ENCODE measurements at regions not wholly inside any gene's neighbourhood (a gene's known extent, or its start where the extent isn't known, plus 50 kb on each side); places are given as distances from the start of the nearest gene placed in this dataset.
"Not testable (repeated sequence)": the region's sequence is repeated elsewhere in the genome, so short reads cannot be mapped to it uniquely, and the experiment has no call there.

DNA sequence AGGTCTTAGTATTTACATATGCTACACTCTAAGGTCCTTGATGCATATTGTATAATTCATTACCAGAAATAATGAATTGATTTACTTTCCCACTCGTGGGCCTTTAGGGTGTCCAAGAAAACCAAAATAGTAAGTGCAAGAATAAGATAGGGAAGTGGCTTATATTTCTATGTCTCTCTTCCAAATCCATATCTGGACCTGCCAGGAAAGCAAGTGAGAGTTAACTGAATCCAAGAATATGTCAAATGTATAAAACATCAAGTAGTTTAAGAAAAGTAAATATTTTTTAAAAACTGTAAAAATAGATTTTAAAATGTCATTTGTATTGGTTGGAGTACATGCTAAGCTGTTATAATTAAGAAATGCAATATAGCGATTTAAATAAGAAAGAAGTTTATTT, 1072.1 kb downstream of the OTOL1 start:
- H3K4me3 ChIP-seq (ENCODE audit: low read depth, low read length) = no peak overlapping the region
- TF ChIP-seq, protein P1, sequence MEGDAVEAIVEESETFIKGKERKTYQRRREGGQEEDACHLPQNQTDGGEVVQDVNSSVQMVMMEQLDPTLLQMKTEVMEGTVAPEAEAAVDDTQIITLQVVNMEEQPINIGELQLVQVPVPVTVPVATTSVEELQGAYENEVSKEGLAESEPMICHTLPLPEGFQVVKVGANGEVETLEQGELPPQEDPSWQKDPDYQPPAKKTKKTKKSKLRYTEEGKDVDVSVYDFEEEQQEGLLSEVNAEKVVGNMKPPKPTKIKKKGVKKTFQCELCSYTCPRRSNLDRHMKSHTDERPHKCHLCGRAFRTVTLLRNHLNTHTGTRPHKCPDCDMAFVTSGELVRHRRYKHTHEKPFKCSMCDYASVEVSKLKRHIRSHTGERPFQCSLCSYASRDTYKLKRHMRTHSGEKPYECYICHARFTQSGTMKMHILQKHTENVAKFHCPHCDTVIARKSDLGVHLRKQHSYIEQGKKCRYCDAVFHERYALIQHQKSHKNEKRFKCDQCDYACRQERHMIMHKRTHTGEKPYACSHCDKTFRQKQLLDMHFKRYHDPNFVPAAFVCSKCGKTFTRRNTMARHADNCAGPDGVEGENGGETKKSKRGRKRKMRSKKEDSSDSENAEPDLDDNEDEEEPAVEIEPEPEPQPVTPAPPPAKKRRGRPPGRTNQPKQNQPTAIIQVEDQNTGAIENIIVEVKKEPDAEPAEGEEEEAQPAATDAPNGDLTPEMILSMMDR (IDR thresholded peaks at IDR 0.05; ENCODE audit: insufficient read depth, low read depth, low read length) = no peak
- DNase-seq (ENCODE audit: low read depth) = no peak

- TF ChIP-seq, protein P1 (IDR thresholded peaks at IDR 0.05; ENCODE audit: insufficient read depth, low read depth, low read length) = no peak
Observed at GRCh38 chr3:162569314-162569713, 1072.7 kb downstream of the OTOL1 start.

DNA sequence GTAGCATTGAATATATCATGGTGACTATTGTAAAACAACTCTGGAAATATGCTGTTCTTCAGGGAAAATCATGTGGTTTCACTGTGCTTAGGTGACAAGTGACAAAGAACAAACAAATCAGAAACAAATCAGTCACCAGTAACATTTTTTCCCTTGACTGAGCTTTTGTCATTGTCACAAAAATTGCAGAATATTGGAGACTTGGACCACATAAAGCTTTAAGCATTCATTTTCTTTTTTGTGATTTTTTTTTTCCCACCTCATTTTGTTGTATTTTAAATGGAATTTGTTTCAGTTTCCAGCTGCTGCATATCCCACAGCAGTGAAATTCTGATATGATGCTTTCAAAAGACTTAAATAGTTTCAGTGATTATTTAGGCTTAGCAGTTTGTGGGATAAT, 1088.4 kb downstream of the OTOL1 start:
- TF ChIP-seq, protein P1 (IDR thresholded peaks at IDR 0.05; ENCODE audit: insufficient read depth, low read depth, low read length) = no peak
- DNase-seq (ENCODE audit: low read depth) = no peak

More at GRCh38 chr3:162569314-162569713, 1072.7 kb downstream of the OTOL1 start:
- H3K4me3 ChIP-seq (ENCODE audit: low read depth, low read length) = no peak overlapping the region
- no peak for DNase-seq (ENCODE audit: low read depth)

DNA sequence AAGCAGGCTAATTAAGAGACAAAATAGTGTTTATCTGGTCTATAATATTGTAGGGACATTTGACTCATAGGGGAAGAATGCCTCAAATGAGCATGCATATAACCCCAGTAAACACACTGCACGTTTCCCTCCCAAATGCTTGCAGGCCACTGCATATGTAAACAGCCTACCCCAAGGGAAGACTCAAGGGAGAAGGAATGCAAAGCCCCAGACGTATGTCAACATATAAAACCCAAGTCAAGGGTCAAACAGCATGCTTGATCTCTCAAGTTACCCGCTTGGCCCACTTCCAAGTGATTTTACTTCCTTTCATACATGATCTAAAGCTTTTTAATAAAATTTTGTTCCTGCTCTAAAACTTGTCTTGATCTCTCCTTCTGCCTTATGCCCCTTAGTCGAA, 1090.0 kb downstream of the OTOL1 start:
- TF ChIP-seq, protein P1 (IDR thresholded peaks at IDR 0.05; ENCODE audit: insufficient read depth, low read depth, low read length) = no peak
- peak; percentile 85 for DNase-seq (ENCODE audit: low read depth)
- H3K4me3 ChIP-seq (ENCODE audit: low read depth, low read length) = no peak overlapping the region

More for the DNA sequence above, 1088.4 kb downstream of the OTOL1 start:
- H3K4me3 ChIP-seq (ENCODE audit: low read depth, low read length) = no peak overlapping the region

DNA sequence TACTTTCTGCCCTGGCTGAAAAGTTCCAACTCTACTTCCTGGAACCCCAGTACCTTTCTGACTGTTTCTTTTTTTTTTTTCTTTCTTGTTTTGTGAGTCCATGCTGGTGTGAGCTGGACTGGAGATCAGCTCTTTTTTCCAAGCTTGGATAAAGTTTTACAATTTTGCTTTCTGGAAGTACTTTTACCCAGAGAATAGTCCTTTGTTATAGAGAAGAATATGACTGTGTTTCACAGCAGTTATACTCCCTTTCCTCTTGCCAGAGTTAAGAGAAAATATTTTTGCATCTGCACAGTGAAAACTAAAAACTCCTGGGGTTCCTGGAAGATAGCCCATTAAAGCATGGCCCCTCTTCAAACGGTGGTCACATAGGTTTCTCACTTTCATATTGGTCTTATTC, 1100.6 kb downstream of the OTOL1 start:
- TF ChIP-seq, protein P1 (IDR thresholded peaks at IDR 0.05; ENCODE audit: insufficient read depth, low read depth, low read length) = no peak
- DNase-seq (ENCODE audit: low read depth) = no peak
- H3K4me3 ChIP-seq (ENCODE audit: low read depth, low read length) = no peak overlapping the region

GRCh38 chr3:162598500-162598899, 1101.9 kb downstream of the OTOL1 start:
- H3K4me3 ChIP-seq (ENCODE audit: low read depth, low read length) = not testable (repeated sequence)
- peak; percentile 22 for DNase-seq (ENCODE audit: low read depth)

DNA sequence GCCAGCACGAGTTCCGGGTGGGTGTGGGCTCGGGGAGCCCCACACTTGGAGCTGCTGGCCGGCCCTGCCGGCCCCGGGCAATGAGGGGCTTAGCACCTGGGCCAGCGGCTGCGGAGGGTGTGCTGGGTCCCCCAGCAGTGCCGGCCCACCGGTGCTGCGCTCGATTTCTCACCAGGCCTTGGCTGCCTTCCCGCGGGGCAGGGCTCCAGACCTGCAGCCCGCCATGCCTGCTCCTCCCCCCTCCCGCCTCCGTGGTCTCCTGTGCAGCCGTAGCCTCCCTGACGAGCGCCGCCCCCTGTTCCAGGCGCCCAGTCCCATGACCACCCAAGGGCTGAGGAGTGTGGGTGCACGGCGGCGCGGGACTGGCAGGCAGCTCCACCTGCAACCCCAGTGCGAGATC, 1103.1 kb downstream of the OTOL1 start:
- H3K4me3 ChIP-seq (ENCODE audit: low read depth, low read length); DNase-seq (ENCODE audit: low read depth): not testable (repeated sequence)

GRCh38 chr3:162601101-162601670, 1104.6 kb downstream of the OTOL1 start:
- TF ChIP-seq, protein P1 (IDR thresholded peaks at IDR 0.05; ENCODE audit: insufficient read depth, low read depth, low read length) = no peak
- no peak for DNase-seq (ENCODE audit: low read depth)
- H3K4me3 ChIP-seq (ENCODE audit: low read depth, low read length) = no peak overlapping the region
